ENCODE measurements at regions not wholly inside any gene's neighbourhood (a gene's known extent, or its start where the extent isn't known, plus 50 kb on each side); places are given as distances from the start of the nearest gene placed in this dataset.

- no peak for DNase-seq (ENCODE audit: low read depth in 2 of 2, low spot score in 1 of 2)
Measured at GRCh38 chr5:99926463-99926862, 608.7 kb upstream of the FAM174A start.

DNA sequence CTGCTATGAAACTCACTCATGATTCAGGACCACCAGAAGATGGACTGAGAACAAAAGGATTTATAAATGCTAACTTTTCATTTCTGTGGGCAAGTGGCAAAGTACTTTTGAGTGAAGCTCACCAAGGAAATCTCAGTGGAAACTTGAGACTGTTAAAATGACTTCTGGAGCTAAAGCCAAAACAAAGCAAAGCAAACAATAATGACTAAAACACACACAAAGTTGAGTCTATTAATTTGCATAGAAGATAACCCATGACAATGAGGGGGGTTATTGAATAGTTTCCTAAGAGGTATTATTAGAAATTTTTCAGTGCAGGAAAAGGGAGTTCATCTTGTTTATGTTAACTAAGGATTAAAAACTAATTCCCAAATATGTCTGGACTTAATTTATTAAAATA lies 612.8 kb upstream of the FAM174A start:
- no peak for DNase-seq (ENCODE audit: low read depth in 2 of 2, low spot score in 1 of 2)

DNA sequence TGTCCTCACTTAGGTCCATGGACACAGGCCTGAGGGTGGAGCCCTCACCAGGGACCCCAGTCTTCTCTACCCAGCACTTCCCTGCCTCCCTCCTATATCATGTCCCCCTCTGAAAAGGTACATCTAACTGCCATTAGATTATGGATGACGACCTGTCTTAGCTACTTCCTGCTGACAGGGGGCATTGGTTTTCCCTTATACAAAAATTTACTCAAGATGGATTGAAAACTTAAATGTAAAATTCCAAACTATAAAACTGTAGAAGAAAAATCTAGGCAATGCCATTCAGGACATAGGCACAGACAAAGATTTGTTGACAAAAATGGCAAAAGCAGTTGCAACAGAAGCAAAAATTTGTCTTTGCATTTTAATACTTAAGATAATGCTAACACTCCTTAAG lies 623.2 kb upstream of the FAM174A start:
- DNase-seq (ENCODE audit: low read depth in 2 of 2, low spot score in 1 of 2) = no peak

DNA sequence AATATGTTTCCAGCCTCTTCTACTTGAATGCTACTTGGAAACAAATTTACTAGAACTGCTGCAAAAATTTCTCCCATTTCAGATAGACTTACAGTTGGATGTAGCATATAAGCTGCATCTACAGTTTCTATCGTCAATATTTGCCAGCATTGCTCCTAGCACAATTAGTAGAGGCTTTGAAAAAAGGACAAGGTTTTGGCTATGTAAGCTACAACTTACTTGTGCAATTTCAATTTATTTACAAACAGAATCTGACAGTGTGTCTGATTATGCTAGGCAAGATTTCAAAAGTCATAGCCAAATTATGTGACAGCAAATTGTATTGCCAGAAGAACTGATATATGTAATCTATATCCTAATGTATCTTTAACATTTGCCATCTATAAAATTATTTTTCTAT lies 628.4 kb upstream of the FAM174A start:
- DNase-seq (ENCODE audit: low read depth in 2 of 2, low spot score in 1 of 2) = no peak

- no peak for DNase-seq (ENCODE audit: low read depth in 2 of 2, low spot score in 1 of 2)
Measured at GRCh38 chr5:99901972-99902371, 633.2 kb upstream of the FAM174A start.

DNA sequence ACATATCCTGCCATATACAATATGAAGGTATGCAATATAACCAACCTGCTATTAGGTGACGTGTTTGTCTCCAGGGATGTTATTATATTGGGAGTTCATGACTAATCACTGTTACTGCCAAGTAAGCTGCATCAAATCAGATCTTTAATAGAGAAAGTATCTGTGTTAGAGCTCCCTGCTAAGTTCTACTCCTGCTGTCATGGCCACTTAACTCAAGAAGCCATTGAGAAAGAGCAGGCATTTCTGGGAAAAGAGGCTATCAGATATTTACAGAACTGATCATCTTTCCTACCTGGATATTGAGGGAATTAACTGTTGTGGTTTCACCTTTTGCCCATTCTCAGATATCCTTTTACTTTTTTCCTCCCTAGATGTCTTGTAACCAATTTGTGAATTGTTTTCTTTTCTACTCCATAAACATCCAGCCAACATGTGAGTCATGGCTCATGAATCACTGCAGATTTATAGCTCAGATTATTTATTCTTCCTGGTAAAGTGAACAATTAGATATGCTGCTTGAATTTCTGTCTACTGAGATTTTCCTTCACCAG lies 634.8 kb upstream of the FAM174A start:
- DNase-seq (ENCODE audit: low read depth in 2 of 2, low spot score in 1 of 2) = no peak

- DNase-seq (ENCODE audit: low read depth in 2 of 2, low spot score in 1 of 2) = no peak
Measured at GRCh38 chr5:99879791-99880511, 655.2 kb upstream of the FAM174A start.

- no peak for DNase-seq (ENCODE audit: low read depth in 2 of 2, low spot score in 1 of 2)
Measured at GRCh38 chr5:99878830-99879229, 656.3 kb upstream of the FAM174A start.

- no peak for DNase-seq (ENCODE audit: low read depth in 2 of 2, low spot score in 1 of 2)
Measured at GRCh38 chr5:99866740-99867139, 668.4 kb upstream of the FAM174A start.

DNA sequence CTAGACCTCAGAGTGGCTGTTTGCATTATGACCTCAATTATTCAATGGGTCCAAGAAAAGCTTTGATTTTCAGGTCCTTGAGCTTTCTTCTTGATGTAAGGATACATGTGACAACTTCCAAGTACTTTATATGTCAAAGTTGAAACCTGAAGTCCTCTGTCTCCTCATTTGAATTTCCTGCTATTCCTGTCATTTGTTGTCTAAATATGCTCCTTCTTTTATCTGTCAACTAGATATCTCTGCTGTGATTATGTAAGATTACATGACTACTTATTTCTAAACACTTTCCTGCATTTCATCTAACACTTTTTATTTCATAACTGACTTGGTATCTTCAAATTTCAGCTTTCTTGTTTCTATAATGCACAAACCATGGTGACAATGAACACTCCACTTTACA lies 670.0 kb upstream of the FAM174A start:
- DNase-seq (ENCODE audit: low read depth in 2 of 2, low spot score in 1 of 2) = no peak

DNA sequence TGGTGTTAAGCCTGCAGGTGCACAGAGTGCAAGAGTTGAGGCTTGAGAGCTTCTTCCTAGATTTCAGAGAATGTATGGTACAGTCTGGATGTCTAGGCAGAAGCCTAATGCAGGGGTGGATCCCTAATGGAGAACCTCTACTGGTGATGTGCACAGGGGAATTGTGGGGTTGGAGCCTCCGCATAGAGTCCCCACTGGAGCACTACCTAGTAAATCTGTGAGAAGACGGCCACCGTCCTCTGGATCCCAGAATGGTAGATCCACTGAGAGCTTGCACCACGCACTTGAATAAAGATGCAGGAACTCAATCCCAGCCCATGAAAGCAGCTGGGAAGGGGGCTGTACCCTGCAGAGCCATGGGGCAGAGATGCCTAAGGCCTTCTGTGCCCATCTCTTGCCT lies 699.4 kb upstream of the FAM174A start:
- no peak for DNase-seq (ENCODE audit: low read depth in 2 of 2, low spot score in 1 of 2)

DNA sequence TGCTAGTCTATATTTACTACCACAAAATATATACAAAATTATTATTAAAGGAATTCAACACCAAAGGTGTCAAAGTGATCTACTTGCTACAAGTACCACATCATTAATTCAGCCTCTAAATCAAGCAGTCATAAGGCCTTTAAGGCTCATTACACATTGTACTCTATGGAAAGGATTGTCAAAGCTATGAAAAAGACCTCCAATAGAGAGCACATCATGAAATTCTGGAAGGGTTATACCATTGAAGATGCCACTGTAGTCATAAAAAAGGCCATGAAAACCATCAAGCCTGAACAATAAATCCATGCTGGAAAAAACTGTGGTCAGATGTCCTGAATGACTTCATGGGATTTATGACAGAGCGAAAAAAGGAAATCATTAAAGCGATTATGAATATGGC lies 708.0 kb upstream of the FAM174A start:
- DNase-seq (ENCODE audit: low read depth in 2 of 2, low spot score in 1 of 2) = no peak

- DNase-seq (ENCODE audit: low read depth in 2 of 2, low spot score in 1 of 2) = no peak
Measured at GRCh38 chr5:99817796-99818195, 717.4 kb upstream of the FAM174A start.

DNA sequence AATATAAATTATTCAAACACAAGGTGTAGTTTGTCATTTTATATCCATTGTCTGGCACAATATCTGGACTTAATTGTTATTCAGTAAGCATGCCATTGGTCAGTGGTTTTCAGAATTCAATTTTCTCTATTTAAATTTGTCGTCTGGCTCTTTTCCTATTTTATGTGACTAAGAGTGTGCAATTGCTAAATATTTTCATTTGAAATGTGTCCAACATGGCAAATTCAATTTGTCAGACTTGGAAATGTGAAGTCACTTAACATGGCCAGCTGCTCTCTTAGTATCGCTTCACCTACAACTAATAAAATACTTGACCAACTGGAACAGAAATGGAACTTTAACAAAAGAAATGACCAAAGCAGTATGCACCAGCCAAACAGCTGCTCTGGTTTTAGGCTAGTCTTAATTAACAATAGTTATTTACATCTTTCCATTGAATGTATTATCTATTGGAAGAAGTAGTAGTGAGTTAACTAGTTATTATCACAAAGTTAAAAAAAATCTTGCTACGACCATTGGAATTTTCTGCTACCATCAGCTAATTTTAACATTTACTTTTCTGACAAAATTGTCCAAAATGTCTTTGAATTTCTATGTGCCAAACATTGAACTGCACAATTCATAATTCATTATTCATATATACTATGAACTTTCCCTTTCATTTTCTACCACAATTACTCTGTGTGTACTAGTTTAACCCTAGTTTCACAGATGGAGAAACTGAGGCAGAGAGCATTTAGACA lies 720.7 kb upstream of the FAM174A start:
- DNase-seq (ENCODE audit: low read depth in 2 of 2, low spot score in 1 of 2) = no peak

DNA sequence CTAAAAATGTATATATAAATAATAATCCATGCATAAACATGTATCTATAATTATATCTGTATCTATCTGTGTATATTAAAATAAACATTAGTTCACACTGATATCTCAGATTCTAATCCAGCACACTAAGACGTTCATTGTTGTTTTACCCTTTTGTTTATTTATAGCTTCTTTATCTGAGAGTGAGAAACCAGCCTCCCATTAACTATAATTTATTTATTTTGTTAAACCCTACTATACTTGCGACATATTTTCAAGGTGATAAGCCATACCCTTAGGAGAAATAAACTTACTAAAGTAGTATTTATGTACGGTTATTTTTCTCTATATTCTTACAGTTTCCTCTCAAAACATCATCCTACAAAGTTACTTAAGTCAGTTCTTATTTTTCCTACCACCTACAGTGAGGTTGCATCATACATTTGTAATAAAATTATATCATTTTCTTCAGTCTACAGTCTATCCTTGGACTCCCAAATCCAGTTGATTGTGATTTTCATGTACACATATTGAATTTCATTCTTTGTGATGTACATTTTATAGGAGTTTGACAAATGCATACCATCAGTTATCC lies 726.4 kb upstream of the FAM174A start:
- no peak for DNase-seq (ENCODE audit: low read depth in 2 of 2, low spot score in 1 of 2)

GRCh38 chr5:99807346-99807745 lies 727.8 kb upstream of the FAM174A start:
- no peak for DNase-seq (ENCODE audit: low read depth in 2 of 2, low spot score in 1 of 2)

DNA sequence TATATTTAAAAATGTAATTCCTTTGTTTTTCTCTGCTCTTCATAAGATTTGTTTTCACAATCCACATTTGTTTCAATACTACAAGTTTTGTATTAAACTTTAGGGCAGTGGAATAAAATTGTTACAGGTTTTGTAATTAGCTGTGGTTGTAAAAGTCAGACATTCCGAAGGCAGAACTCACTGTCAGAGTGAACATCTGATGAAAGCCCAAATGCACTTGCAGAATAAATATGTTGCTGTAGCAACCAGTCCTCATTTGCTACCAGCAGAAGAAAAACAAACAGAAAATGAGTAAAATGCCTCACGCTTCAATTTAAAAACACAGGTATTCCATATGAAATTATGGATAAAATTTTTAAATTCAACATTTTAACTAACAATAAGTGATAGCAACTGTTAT lies 740.1 kb upstream of the FAM174A start:
- no peak for DNase-seq (ENCODE audit: low read depth in 2 of 2, low spot score in 1 of 2)

DNA sequence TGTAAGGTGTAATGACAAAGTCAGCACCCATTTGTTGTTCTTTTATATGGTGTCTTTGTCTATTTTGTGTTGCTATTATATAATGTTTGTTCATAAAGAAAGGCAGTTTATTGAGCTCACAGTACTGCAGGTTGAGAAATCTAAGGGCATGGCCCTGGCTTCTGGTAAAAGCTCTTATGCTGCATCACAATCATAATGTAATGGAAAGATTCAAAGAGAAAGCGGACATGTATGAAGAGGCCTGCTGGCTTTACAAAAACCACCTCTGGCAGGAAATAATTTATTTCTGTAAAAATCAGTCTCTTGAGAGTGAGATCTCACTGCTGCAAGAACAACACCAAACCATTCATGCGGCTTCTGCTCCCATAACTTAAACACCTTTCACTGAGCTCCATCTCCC lies 746.7 kb upstream of the FAM174A start:
- no peak for DNase-seq (ENCODE audit: low read depth in 2 of 2, low spot score in 1 of 2)

DNA sequence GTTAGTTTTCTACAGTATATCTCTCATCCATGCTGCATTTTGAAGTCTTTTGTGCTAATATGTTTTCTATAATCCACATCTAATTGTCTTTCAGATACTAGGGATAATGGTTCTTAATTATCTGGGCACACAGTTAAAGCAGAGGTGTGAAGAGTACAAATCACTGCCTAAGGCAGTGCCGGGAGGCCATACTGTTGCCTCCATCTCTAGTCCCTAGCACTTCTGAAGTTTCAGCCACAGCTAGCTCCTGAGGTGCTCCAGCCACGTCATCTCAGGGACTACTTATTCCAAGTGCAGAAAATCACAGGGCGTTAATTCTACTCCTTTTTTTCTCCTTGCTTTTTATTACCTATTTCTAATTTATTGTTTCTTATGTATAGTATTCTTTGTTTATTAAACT lies 760.0 kb upstream of the FAM174A start:
- DNase-seq (ENCODE audit: low read depth in 2 of 2, low spot score in 1 of 2) = no peak

GRCh38 chr5:99773290-99773689 lies 761.9 kb upstream of the FAM174A start:
- no peak for DNase-seq (ENCODE audit: low read depth in 2 of 2, low spot score in 1 of 2)

GRCh38 chr5:99771296-99771695 lies 763.9 kb upstream of the FAM174A start:
- no peak for DNase-seq (ENCODE audit: low read depth in 2 of 2, low spot score in 1 of 2)

- no peak for DNase-seq (ENCODE audit: low read depth in 2 of 2, low spot score in 1 of 2)
Measured at GRCh38 chr5:99765011-99765410, 770.2 kb upstream of the FAM174A start.

All from stimulated activated CD8-positive, alpha-beta memory T cell treated with anti-CD3 and anti-CD28 coated beads, Interleukin-4, amount 100 ng/mL, for 4 hours (primary cell).